ENCODE measurements at regions not wholly inside any gene's neighbourhood (a gene's known extent, or its start where the extent isn't known, plus 50 kb on each side); places are given as distances from the start of the nearest gene placed in this dataset.

DNA sequence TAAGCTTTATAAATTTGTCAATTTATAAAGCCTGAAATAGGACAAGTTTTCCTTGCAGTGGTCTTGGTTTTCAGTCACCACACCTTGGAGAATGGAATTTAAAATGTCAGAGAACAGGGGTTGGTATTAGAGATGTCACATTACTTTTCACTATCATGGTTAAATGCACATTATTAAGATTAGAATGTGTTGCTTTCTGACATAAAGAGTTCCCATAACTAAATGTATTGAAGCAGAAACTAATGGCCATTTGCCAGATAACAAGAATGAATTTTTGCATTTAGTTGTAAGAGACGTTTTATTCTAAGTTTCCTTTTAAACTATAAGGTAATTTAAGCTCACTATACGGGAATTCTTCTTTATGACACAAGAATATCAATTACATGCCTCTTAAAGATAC is 172.3 kb downstream of the ARL4A start:
- TF ChIP-seq OSR1 (CRISPR knock-in tag; IDR thresholded peaks at IDR 0.05) (no peak), ZNF8 (CRISPR knock-in tag; IDR thresholded peaks at IDR 0.05) (no peak), ZFP30 (CRISPR knock-in tag; IDR thresholded peaks at IDR 0.05) (no peak), ZNF565 (CRISPR knock-in tag; conservative IDR thresholded peaks at IDR 0.05; ENCODE audit: low read depth) (no peak), RARB (CRISPR knock-in tag; IDR thresholded peaks at IDR 0.05) (no peak), ARNTL (CRISPR knock-in tag; IDR thresholded peaks at IDR 0.05; ENCODE audit: borderline replicate concordance, low read depth) (no peak), ESRRG (CRISPR knock-in tag; IDR thresholded peaks at IDR 0.05) (no peak)
- TF ChIP-seq, protein P1, sequence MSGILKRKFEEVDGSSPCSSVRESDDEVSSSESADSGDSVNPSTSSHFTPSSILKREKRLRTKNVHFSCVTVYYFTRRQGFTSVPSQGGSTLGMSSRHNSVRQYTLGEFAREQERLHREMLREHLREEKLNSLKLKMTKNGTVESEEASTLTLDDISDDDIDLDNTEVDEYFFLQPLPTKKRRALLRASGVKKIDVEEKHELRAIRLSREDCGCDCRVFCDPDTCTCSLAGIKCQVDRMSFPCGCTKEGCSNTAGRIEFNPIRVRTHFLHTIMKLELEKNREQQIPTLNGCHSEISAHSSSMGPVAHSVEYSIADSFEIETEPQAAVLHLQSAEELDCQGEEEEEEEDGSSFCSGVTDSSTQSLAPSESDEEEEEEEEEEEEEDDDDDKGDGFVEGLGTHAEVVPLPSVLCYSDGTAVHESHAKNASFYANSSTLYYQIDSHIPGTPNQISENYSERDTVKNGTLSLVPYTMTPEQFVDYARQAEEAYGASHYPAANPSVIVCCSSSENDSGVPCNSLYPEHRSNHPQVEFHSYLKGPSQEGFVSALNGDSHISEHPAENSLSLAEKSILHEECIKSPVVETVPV (CRISPR knock-in tag; IDR thresholded peaks at IDR 0.05): no peak
- TF ChIP-seq, protein P2, sequence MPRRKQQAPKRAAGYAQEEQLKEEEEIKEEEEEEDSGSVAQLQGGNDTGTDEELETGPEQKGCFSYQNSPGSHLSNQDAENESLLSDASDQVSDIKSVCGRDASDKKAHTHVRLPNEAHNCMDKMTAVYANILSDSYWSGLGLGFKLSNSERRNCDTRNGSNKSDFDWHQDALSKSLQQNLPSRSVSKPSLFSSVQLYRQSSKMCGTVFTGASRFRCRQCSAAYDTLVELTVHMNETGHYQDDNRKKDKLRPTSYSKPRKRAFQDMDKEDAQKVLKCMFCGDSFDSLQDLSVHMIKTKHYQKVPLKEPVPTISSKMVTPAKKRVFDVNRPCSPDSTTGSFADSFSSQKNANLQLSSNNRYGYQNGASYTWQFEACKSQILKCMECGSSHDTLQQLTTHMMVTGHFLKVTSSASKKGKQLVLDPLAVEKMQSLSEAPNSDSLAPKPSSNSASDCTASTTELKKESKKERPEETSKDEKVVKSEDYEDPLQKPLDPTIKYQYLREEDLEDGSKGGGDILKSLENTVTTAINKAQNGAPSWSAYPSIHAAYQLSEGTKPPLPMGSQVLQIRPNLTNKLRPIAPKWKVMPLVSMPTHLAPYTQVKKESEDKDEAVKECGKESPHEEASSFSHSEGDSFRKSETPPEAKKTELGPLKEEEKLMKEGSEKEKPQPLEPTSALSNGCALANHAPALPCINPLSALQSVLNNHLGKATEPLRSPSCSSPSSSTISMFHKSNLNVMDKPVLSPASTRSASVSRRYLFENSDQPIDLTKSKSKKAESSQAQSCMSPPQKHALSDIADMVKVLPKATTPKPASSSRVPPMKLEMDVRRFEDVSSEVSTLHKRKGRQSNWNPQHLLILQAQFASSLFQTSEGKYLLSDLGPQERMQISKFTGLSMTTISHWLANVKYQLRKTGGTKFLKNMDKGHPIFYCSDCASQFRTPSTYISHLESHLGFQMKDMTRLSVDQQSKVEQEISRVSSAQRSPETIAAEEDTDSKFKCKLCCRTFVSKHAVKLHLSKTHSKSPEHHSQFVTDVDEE (CRISPR knock-in tag; IDR thresholded peaks at IDR 0.05): no peak
- TF ChIP-seq, protein P3, sequence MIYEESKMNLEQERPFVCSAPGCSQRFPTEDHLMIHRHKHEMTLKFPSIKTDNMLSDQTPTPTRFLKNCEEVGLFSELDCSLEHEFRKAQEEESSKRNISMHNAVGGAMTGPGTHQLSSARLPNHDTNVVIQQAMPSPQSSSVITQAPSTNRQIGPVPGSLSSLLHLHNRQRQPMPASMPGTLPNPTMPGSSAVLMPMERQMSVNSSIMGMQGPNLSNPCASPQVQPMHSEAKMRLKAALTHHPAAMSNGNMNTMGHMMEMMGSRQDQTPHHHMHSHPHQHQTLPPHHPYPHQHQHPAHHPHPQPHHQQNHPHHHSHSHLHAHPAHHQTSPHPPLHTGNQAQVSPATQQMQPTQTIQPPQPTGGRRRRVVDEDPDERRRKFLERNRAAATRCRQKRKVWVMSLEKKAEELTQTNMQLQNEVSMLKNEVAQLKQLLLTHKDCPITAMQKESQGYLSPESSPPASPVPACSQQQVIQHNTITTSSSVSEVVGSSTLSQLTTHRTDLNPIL (CRISPR knock-in tag; IDR thresholded peaks at IDR 0.05; ENCODE audit: low read depth): no peak

Data from SK-N-SH treated with all-trans-retinoic acid at 6 μM for 48 hours (cell line).